ENCODE measurements at regions not wholly inside any gene's neighbourhood (a gene's known extent, or its start where the extent isn't known, plus 50 kb on each side); places are given as distances from the start of the nearest gene placed in this dataset.

GRCh38 chr6:23282252-23283021 is 713.1 kb downstream of the HDGFL1 start:
- no peaks in the 10 kb centered on the region for H3K36me3 Mint-ChIP-seq (ENCODE audit: insufficient read depth in 1 of 3, low read depth in 3 of 3)
- no peak overlapping the region for H3K4me3 Mint-ChIP-seq
- Histone ChIP-seq H3K79me2 (ENCODE audit: insufficient read depth, low read length) (no peaks in the 10 kb centered on the region), H3K14ac (ENCODE audit: insufficient read depth, low read length) (no peak overlapping the region), H4K8ac (replicated peaks; ENCODE audit: insufficient read length, low read depth, low read length) (no peak overlapping the region), H3K27me3 (ENCODE audit: insufficient read depth, low read length) (no peaks in the 10 kb centered on the region), H3K18ac (ENCODE audit: insufficient read length, low read depth, low read length) (no peak overlapping the region), H3K27ac (ENCODE audit: insufficient read length, low read depth, low read length) (no peak overlapping the region), H2BK12ac (ENCODE audit: insufficient read length, low read depth, low read length) (no peak overlapping the region), H3T11ph (ENCODE audit: low read length) (no peak overlapping the region), H3K56ac (ENCODE audit: insufficient read length, low read depth, low read length) (no peak overlapping the region), H3K9me3 (ENCODE audit: control insufficient read depth, low read depth, low read length) (no peaks in the 10 kb centered on the region), H3K9ac (ENCODE audit: extremely low read depth, insufficient read length, low read length) (no peak overlapping the region), H4K91ac (ENCODE audit: insufficient read length, low read depth, low read length) (no peak overlapping the region), H2BK15ac (ENCODE audit: low read depth, low read length) (no peak overlapping the region), H3K4me1 (ENCODE audit: insufficient read depth, low read length) (no peaks in the 10 kb centered on the region), H3K79me1 (ENCODE audit: insufficient read depth, low read depth, low read length, poor library complexity, severe bottlenecking) (no peaks in the 10 kb centered on the region), H2BK20ac (ENCODE audit: low read depth, low read length, poor library complexity, severe bottlenecking) (no peak overlapping the region), H3K23ac (ENCODE audit: insufficient read length, low read depth, low read length) (no peak overlapping the region), H4K5ac (ENCODE audit: insufficient read length, low read depth, low read length) (no peak overlapping the region), H3K4ac (ENCODE audit: low read depth, low read length) (no peak overlapping the region), H2AFZ (ENCODE audit: low read length) (no peak overlapping the region), H4K20me1 (ENCODE audit: control insufficient read depth, insufficient read depth, insufficient read length) (no peaks in the 10 kb centered on the region), H2BK5ac (ENCODE audit: insufficient read length, low read length) (no peak overlapping the region), H2AK5ac (ENCODE audit: insufficient read length, low read length) (no peak overlapping the region), H3K23me2 (ENCODE audit: insufficient read length, low read depth, low read length, poor library complexity, severe bottlenecking) (no peaks in the 10 kb centered on the region), H2BK120ac (ENCODE audit: low read depth, low read length, poor library complexity, severe bottlenecking) (no peak overlapping the region), H3K4me2 (ENCODE audit: insufficient read depth, insufficient read length, low read length) (no peak overlapping the region)
- no peaks in the 10 kb centered on the region for H3K9me3 Mint-ChIP-seq
- no peak for DNase-seq
- no peaks in the 10 kb centered on the region for H3K4me1 Mint-ChIP-seq
- no peak for TF ChIP-seq CTCF (conservative IDR thresholded peaks at IDR 0.05)
- no CpG with 5 or more reads among the region's 10 CpGs for WGBS (ENCODE audit: extremely low coverage, insufficient read length, low lambda C conversion rate)
- no peaks in the 10 kb centered on the region for H3K27me3 Mint-ChIP-seq (ENCODE audit: low read depth)
- H3K27ac Mint-ChIP-seq: no peak overlapping the region
